ENCODE measurements at regions not wholly inside any gene's neighbourhood (a gene's known extent, or its start where the extent isn't known, plus 50 kb on each side); places are given as distances from the start of the nearest gene placed in this dataset.

- H3K27ac Mint-ChIP-seq: no peak overlapping the region
- intact Hi-C loops (cut with DNase I, micrococcal nuclease): no loop called here
- ChIA-PET CTCF (no interaction called here), POLR2A (no interaction called here)
- H3K36me3 Mint-ChIP-seq (ENCODE audit: low read depth): no peaks in the 10 kb centered on the region
- DNase-seq (no peak), ATAC-seq (no peak)
- H3K4me3 Mint-ChIP-seq: no peak overlapping the region
- no peaks in the 10 kb centered on the region for H3K27me3 Mint-ChIP-seq
- no peaks in the 10 kb centered on the region for H3K9me3 Mint-ChIP-seq (ENCODE audit: low read depth)
- no peaks in the 10 kb centered on the region for H3K4me1 Mint-ChIP-seq
These were observed 250.0 kb downstream of the SOX11 start for GRCh38 chr2:5942204-5942603.

- Mint-ChIP-seq H3K4me1 (no peaks in the 10 kb centered on the region), H3K27ac (no peak overlapping the region), H3K4me3 (no peak overlapping the region), H3K36me3 (ENCODE audit: low read depth) (no peaks in the 10 kb centered on the region), H3K9me3 (ENCODE audit: low read depth) (peaks cover 2% of the 10 kb centered on the region), H3K27me3 (no peaks in the 10 kb centered on the region)
- ChIA-PET POLR2A (no interaction called here), CTCF (interaction anchor here (0.5 kb wide), 1 partner anchor 30 kb away, joined by 3 read pairs; no protein-coding TSS in a partner anchor)
- DNase-seq (no peak), ATAC-seq (no peak)
- intact Hi-C loops (cut with DNase I, micrococcal nuclease): no loop called here
These were observed 253.6 kb downstream of the SOX11 start for GRCh38 chr2:5945742-5946141.

GRCh38 chr2:5946225-5947115, 254.3 kb downstream of the SOX11 start:
- ATAC-seq (no peak), DNase-seq (no peak)
- ChIA-PET CTCF (interaction anchor here (0.7 kb wide), 1 partner anchor 613 kb away, joined by 3 read pairs; no protein-coding TSS in a partner anchor), POLR2A (no interaction called here)
- no peaks in the 10 kb centered on the region for H3K4me1 Mint-ChIP-seq
- intact Hi-C loops (cut with DNase I, micrococcal nuclease): no loop called here
- no peaks in the 10 kb centered on the region for H3K27me3 Mint-ChIP-seq
- no peak overlapping the region for H3K4me3 Mint-ChIP-seq
- no peak overlapping the region for H3K27ac Mint-ChIP-seq
- no peaks in the 10 kb centered on the region for H3K36me3 Mint-ChIP-seq (ENCODE audit: low read depth)
- H3K9me3 Mint-ChIP-seq (ENCODE audit: low read depth): peaks cover 2% of the 10 kb centered on the region

GRCh38 chr2:5950736-5951135, 258.6 kb downstream of the SOX11 start:
- CTCF ChIA-PET: interaction anchor here (0.6 kb wide), 1 partner anchor 13 kb away, joined by 4 read pairs; no protein-coding TSS in a partner anchor
- H3K27me3 Mint-ChIP-seq: no peaks in the 10 kb centered on the region
- ATAC-seq (no peak), DNase-seq (no peak)
- POLR2A ChIA-PET: no interaction called here
- no peak overlapping the region for H3K27ac Mint-ChIP-seq
- no peaks in the 10 kb centered on the region for H3K4me1 Mint-ChIP-seq
- peaks cover 5% of the 10 kb centered on the region for H3K9me3 Mint-ChIP-seq (ENCODE audit: low read depth)
- H3K36me3 Mint-ChIP-seq (ENCODE audit: low read depth): no peaks in the 10 kb centered on the region
- intact Hi-C loops (cut with DNase I, micrococcal nuclease): no loop called here
- H3K4me3 Mint-ChIP-seq: no peak overlapping the region

- H3K4me3 Mint-ChIP-seq: no peak overlapping the region
- intact Hi-C loops (cut with DNase I, micrococcal nuclease): no loop called here
- H3K36me3 Mint-ChIP-seq (ENCODE audit: low read depth): no peaks in the 10 kb centered on the region
- no peaks in the 10 kb centered on the region for H3K27me3 Mint-ChIP-seq
- H3K4me1 Mint-ChIP-seq: no peaks in the 10 kb centered on the region
- ATAC-seq (no peak), DNase-seq (no peak)
- H3K9me3 Mint-ChIP-seq (ENCODE audit: low read depth): peaks cover 5% of the 10 kb centered on the region
- ChIA-PET POLR2A (no interaction called here), CTCF (no interaction called here)
- no peak overlapping the region for H3K27ac Mint-ChIP-seq
These were observed 259.3 kb downstream of the SOX11 start for GRCh38 chr2:5951471-5951870.

GRCh38 chr2:5953525-5953924, 261.3 kb downstream of the SOX11 start:
- Mint-ChIP-seq H3K27me3 (no peaks in the 10 kb centered on the region), H3K36me3 (ENCODE audit: low read depth) (no peaks in the 10 kb centered on the region), H3K4me3 (no peak overlapping the region), H3K9me3 (ENCODE audit: low read depth) (peaks cover 7% of the 10 kb centered on the region), H3K27ac (no peak overlapping the region), H3K4me1 (no peaks in the 10 kb centered on the region)
- POLR2A ChIA-PET: no interaction called here
- no peak for ATAC-seq
- no peak for DNase-seq
- intact Hi-C loops (cut with DNase I, micrococcal nuclease): no loop called here
- CTCF ChIA-PET: interaction anchor here (0.7 kb wide), 1 partner anchor 106 kb away, joined by 3 read pairs; no protein-coding TSS in a partner anchor

- Mint-ChIP-seq H3K27ac (no peak overlapping the region), H3K27me3 (no peaks in the 10 kb centered on the region), H3K9me3 (ENCODE audit: low read depth) (peaks cover 7% of the 10 kb centered on the region), H3K4me3 (no peak overlapping the region), H3K36me3 (ENCODE audit: low read depth) (no peaks in the 10 kb centered on the region), H3K4me1 (no peaks in the 10 kb centered on the region)
- POLR2A ChIA-PET: no interaction called here
- CTCF ChIA-PET: no interaction called here
- intact Hi-C loops (cut with DNase I, micrococcal nuclease): no loop called here
- no peak for ATAC-seq
- no peak for DNase-seq
These were observed 262.3 kb downstream of the SOX11 start for GRCh38 chr2:5954509-5954908.

GRCh38 chr2:5955921-5956320, 263.7 kb downstream of the SOX11 start:
- ChIA-PET POLR2A (no interaction called here), CTCF (no interaction called here)
- H3K27ac Mint-ChIP-seq: no peak overlapping the region
- no peaks in the 10 kb centered on the region for H3K27me3 Mint-ChIP-seq
- no peaks in the 10 kb centered on the region for H3K36me3 Mint-ChIP-seq (ENCODE audit: low read depth)
- no peak for DNase-seq
- intact Hi-C loops (cut with DNase I, micrococcal nuclease): no loop called here
- H3K4me3 Mint-ChIP-seq: no peak overlapping the region
- peaks cover 5% of the 10 kb centered on the region for H3K9me3 Mint-ChIP-seq (ENCODE audit: low read depth)
- no peaks in the 10 kb centered on the region for H3K4me1 Mint-ChIP-seq
- no peak for ATAC-seq

GRCh38 chr2:5959836-5960820, 267.9 kb downstream of the SOX11 start:
- H3K4me3 Mint-ChIP-seq: no peak overlapping the region
- ChIA-PET POLR2A (no interaction called here), CTCF (no interaction called here)
- no peaks in the 10 kb centered on the region for H3K27me3 Mint-ChIP-seq
- H3K27ac Mint-ChIP-seq: no peak overlapping the region
- no peak for DNase-seq
- intact Hi-C loops (cut with DNase I, micrococcal nuclease): no loop called here
- H3K36me3 Mint-ChIP-seq (ENCODE audit: low read depth): no peaks in the 10 kb centered on the region
- no peak for ATAC-seq
- H3K4me1 Mint-ChIP-seq: no peaks in the 10 kb centered on the region
- H3K9me3 Mint-ChIP-seq (ENCODE audit: low read depth): peaks cover 2% of the 10 kb centered on the region

- DNase-seq (no peak), ATAC-seq (no peak)
- intact Hi-C loops (cut with DNase I, micrococcal nuclease): no loop called here
- ChIA-PET CTCF (no interaction called here), POLR2A (no interaction called here)
- no peaks in the 10 kb centered on the region for H3K36me3 Mint-ChIP-seq (ENCODE audit: low read depth)
- peaks cover 4% of the 10 kb centered on the region for H3K9me3 Mint-ChIP-seq (ENCODE audit: low read depth)
- no peak overlapping the region for H3K27ac Mint-ChIP-seq
- no peak overlapping the region for H3K4me3 Mint-ChIP-seq
- no peaks in the 10 kb centered on the region for H3K27me3 Mint-ChIP-seq
- no peaks in the 10 kb centered on the region for H3K4me1 Mint-ChIP-seq
These were observed 275.3 kb downstream of the SOX11 start for GRCh38 chr2:5967506-5967905.

GRCh38 chr2:5969303-5969702, 277.1 kb downstream of the SOX11 start:
- ChIA-PET POLR2A (no interaction called here), CTCF (interaction anchor here (0.7 kb wide), 1 partner anchor 801 kb away, joined by 3 read pairs; no protein-coding TSS in a partner anchor)
- Mint-ChIP-seq H3K27me3 (no peaks in the 10 kb centered on the region), H3K9me3 (ENCODE audit: low read depth) (peaks cover 4% of the 10 kb centered on the region), H3K36me3 (ENCODE audit: low read depth) (no peaks in the 10 kb centered on the region), H3K4me3 (no peak overlapping the region), H3K27ac (no peak overlapping the region), H3K4me1 (no peaks in the 10 kb centered on the region)
- ATAC-seq (no peak), DNase-seq (no peak)
- intact Hi-C loops (cut with DNase I, micrococcal nuclease): no loop called here

GRCh38 chr2:5970347-5970746, 278.2 kb downstream of the SOX11 start:
- H3K27me3 Mint-ChIP-seq: no peaks in the 10 kb centered on the region
- ChIA-PET CTCF (no interaction called here), POLR2A (no interaction called here)
- ATAC-seq: no peak
- no peak overlapping the region for H3K27ac Mint-ChIP-seq
- H3K9me3 Mint-ChIP-seq (ENCODE audit: low read depth): peaks cover 4% of the 10 kb centered on the region
- no peaks in the 10 kb centered on the region for H3K36me3 Mint-ChIP-seq (ENCODE audit: low read depth)
- H3K4me1 Mint-ChIP-seq: no peaks in the 10 kb centered on the region
- H3K4me3 Mint-ChIP-seq: no peak overlapping the region
- intact Hi-C loops (cut with DNase I, micrococcal nuclease): no loop called here
- DNase-seq: no peak
